H1 (cell line): ENCODE measurements at regions not wholly inside any gene's neighbourhood (a gene's known extent, or its start where the extent isn't known, plus 50 kb on each side); places are given as distances from the start of the nearest gene placed in this dataset.

Source experiments
- CTCF ChIA-PET: fragments of 300-600 bp; sonication (Branson Sonifier 250); formaldehyde crosslinking; loops from one replicate; lab custom pipeline; 2021; ENCODE audit not compliant: partially characterized antibody; lab: Charles Lee
- POLR2A ChIA-PET: fragments of 300-600 bp; sonication (Branson Sonifier 250); formaldehyde crosslinking; loops from one replicate; lab custom pipeline; 2021; ENCODE audit warnings: inconsistent platforms; ENCODE audit not compliant: partially characterized antibody; lab: Charles Lee
- DNase-seq, 2 experiments: peaks; one replicate each; pipeline versions ENCODE4 v3.0.0 to v3.0.0-alpha.2; 2010 to 2022; ENCODE audit warnings: low spot score in 2 of 2, low read depth in 1 of 2, mixed read lengths in 1 of 2
- FAIRE-seq: peaks from 2 replicates; lab custom pipeline; 2011; peaks lifted over from hg19 to GRCh38; lab: Jason Lieb, UNC
- H2AFZ ChIP-seq: 2 replicates; pipeline ENCODE4 v1.8.1; 2012; ENCODE audit warnings: low read length, inconsistent platforms
- H2AK5ac ChIP-seq: 2 replicates; pipeline ENCODE4 v1.6.1; 2013; ENCODE audit warnings: low read depth, low read length
- H2BK120ac ChIP-seq: replicated peaks from 2 replicates; pipeline ENCODE3; 2013; ENCODE audit warnings: low read depth, low read length, inconsistent platforms
- H2BK12ac ChIP-seq: 2 replicates; pipeline ENCODE4 v1.6.1; 2013; ENCODE audit warnings: low read depth, low read length
- H2BK15ac ChIP-seq: 2 replicates; pipeline ENCODE4 v1.6.1; 2013; ENCODE audit warnings: low read length
- H2BK20ac ChIP-seq: 2 replicates; pipeline ENCODE4 v1.6.1; 2013; ENCODE audit warnings: low read length
- H2BK5ac ChIP-seq: 2 replicates; pipeline ENCODE4 v1.6.1; 2013; ENCODE audit warnings: low read depth, low read length
- H3K14ac ChIP-seq: 2 replicates; pipeline ENCODE4 v1.6.1; 2013; ENCODE audit warnings: inconsistent platforms; ENCODE audit not compliant: insufficient read length
- H3K18ac ChIP-seq: 2 replicates; pipeline ENCODE4 v1.6.1; 2013; ENCODE audit warnings: low read length; ENCODE audit errors: extremely low read depth
- H3K23ac ChIP-seq: 2 replicates; pipeline ENCODE4 v1.6.1; 2013; ENCODE audit warnings: inconsistent platforms; ENCODE audit not compliant: insufficient read length
- H3K23me2 ChIP-seq: 2 replicates; pipeline ENCODE4 v1.6.1; 2013; ENCODE audit warnings: low read depth, low read length
- H3K27ac ChIP-seq: 2 replicates; pipeline ENCODE4 v1.6.1; 2011; ENCODE audit warnings: low read depth, low read length, inconsistent platforms
- H3K27me3 ChIP-seq, 4 experiments: replicated peaks in 1 of 4; 1 replicate in 1 of 4; 2 replicates in 3 of 4; pipeline versions ENCODE4 v1.6.1 to v1.8.1; 2011 to 2013; ENCODE audit warnings: low read length in 3 of 4, mild to moderate bottlenecking in 3 of 4, inconsistent platforms in 2 of 4, mixed read lengths in 2 of 4, moderate library complexity in 1 of 4; ENCODE audit not compliant: control insufficient read depth in 3 of 4, insufficient read depth in 3 of 4; ENCODE audit errors: extremely low read depth in 1 of 4
- H3K36me3 ChIP-seq, 4 experiments: 2 replicates each; pipeline versions ENCODE4 v1.6.1 to v1.8.1; 2011 to 2013; ENCODE audit warnings: mild to moderate bottlenecking in 4 of 4, low read length in 3 of 4, moderate library complexity in 2 of 4, control low read depth in 1 of 4, inconsistent platforms in 1 of 4; ENCODE audit not compliant: insufficient read depth in 4 of 4, control insufficient read depth in 2 of 4
- H3K4ac ChIP-seq: replicated peaks from 2 replicates; pipeline ENCODE3; 2013; ENCODE audit warnings: low read length, low read depth, mixed read lengths, inconsistent platforms; ENCODE audit not compliant: insufficient read length
- H3K4me1 ChIP-seq, 4 experiments: replicated peaks in 1 of 4; 1 replicate in 1 of 4; 2 replicates in 3 of 4; pipeline versions ENCODE4 v1.6.1 to v1.8.1; 2011 to 2013; ENCODE audit warnings: low read length in 3 of 4, inconsistent platforms in 2 of 4, mixed read lengths in 1 of 4; ENCODE audit not compliant: insufficient read depth in 4 of 4, control insufficient read depth in 3 of 4
- H3K4me2 ChIP-seq, 2 experiments: 2 replicates each; pipeline versions ENCODE4 v1.6.1 to v1.8.1; 2011 to 2013; ENCODE audit warnings: low read depth in 2 of 2, low read length in 2 of 2, control low read depth in 1 of 2, inconsistent platforms in 1 of 2, mild to moderate bottlenecking in 1 of 2; ENCODE audit not compliant: insufficient read depth in 1 of 2
- H3K4me3 ChIP-seq, 4 experiments: fragments of 200-600, 300-600 bp in 1 of 4; sonication (generic), shearing (Covaris generic), sonication (Bioruptor Twin) in 1 of 4; 2 replicates each; pipeline versions ENCODE4 v1.5.1 to v1.8.1; 2011 to 2016; ENCODE audit warnings: low read length in 4 of 4, low read depth in 3 of 4, control low read depth in 2 of 4, inconsistent platforms in 2 of 4, mild to moderate bottlenecking in 2 of 4, mixed read lengths in 1 of 4, moderate library complexity in 1 of 4; ENCODE audit not compliant: insufficient read depth in 2 of 4; ENCODE audit errors: extremely low read depth in 1 of 4
- H3K56ac ChIP-seq: replicated peaks from 2 replicates; pipeline ENCODE3; 2013; ENCODE audit warnings: low read depth, mild to moderate bottlenecking, mixed read lengths, low read length, inconsistent platforms; ENCODE audit not compliant: insufficient read length
- H3K79me1 ChIP-seq: 2 replicates; pipeline ENCODE4 v1.6.1; 2013; ENCODE audit warnings: low read depth, low read length, control low read depth
- H3K79me2 ChIP-seq, 2 experiments: 2 replicates each; pipeline versions ENCODE4 v1.6.1 to v1.8.1; 2012 to 2013; ENCODE audit warnings: low read length in 2 of 2, mild to moderate bottlenecking in 2 of 2, inconsistent platforms in 1 of 2; ENCODE audit not compliant: insufficient read depth in 2 of 2, control insufficient read depth in 1 of 2
- H3K9ac ChIP-seq, 4 experiments: replicated peaks in 1 of 4; 1 replicate in 1 of 4; 2 replicates in 3 of 4; pipeline versions ENCODE4 v1.6.1 to v1.8.1; 2011 to 2013; ENCODE audit warnings: low read depth in 3 of 4, low read length in 3 of 4, control low read depth in 2 of 4, mild to moderate bottlenecking in 2 of 4, moderate library complexity in 2 of 4, inconsistent platforms in 1 of 4; ENCODE audit errors: extremely low read depth in 1 of 4
- H3K9me3 ChIP-seq, 2 experiments: 2 replicates each; pipeline versions ENCODE4 v1.6.1 to v1.8.1; 2012 to 2013; ENCODE audit warnings: mild to moderate bottlenecking in 2 of 2, moderate library complexity in 2 of 2, control low read depth in 1 of 2, inconsistent platforms in 1 of 2, low read depth in 1 of 2, low read length in 1 of 2, mixed read lengths in 1 of 2; ENCODE audit not compliant: insufficient read depth in 2 of 2
- H4K20me1 ChIP-seq, 2 experiments: replicated peaks in 1 of 2; 2 replicates each; pipeline versions ENCODE3 to v1.8.1; 2011 to 2013; ENCODE audit warnings: inconsistent platforms in 2 of 2, low read length in 2 of 2, mild to moderate bottlenecking in 1 of 2; ENCODE audit not compliant: insufficient read depth in 2 of 2, control insufficient read depth in 1 of 2
- H4K5ac ChIP-seq: 2 replicates; pipeline ENCODE4 v1.6.1; 2013; ENCODE audit warnings: low read length, low read depth, mixed read lengths, inconsistent platforms; ENCODE audit not compliant: insufficient read length
- H4K8ac ChIP-seq: 2 replicates; pipeline ENCODE4 v1.8.0; 2013; ENCODE audit warnings: mild to moderate bottlenecking, moderate library complexity, low read length, inconsistent platforms; ENCODE audit not compliant: insufficient read depth; ENCODE audit errors: extremely low read depth
- H4K91ac ChIP-seq: replicated peaks from 2 replicates; pipeline ENCODE3; 2013; ENCODE audit warnings: low read length, mixed read lengths, inconsistent platforms; ENCODE audit not compliant: insufficient read length
- CHD2 ChIP-seq: IDR thresholded peaks from 2 replicates; pipeline ENCODE4 v1.6.1; 2012; ENCODE audit warnings: low read length, improper control_type of control experiment
- FOSL1 ChIP-seq: IDR thresholded peaks from 2 replicates; pipeline ENCODE4 v1.6.1; 2011; ENCODE audit warnings: mild to moderate bottlenecking, low read depth, low read length, moderate library complexity; ENCODE audit not compliant: insufficient read depth
- JUND ChIP-seq: IDR thresholded peaks from 2 replicates; pipeline ENCODE4 v1.6.1; 2011; ENCODE audit warnings: mild to moderate bottlenecking, improper control_type of control experiment, low read length
- SAP30 ChIP-seq: fragments of 300-600 bp; sonication (generic); IDR thresholded peaks from 2 replicates; pipeline ENCODE4 v1.7.1; 2012; ENCODE audit warnings: low read length, moderate library complexity, mild to moderate bottlenecking, inconsistent platforms; ENCODE audit not compliant: insufficient read depth, insufficient replicate concordance
- SIRT6 ChIP-seq: IDR thresholded peaks from one replicate; pipeline ENCODE4 v1.7.1; 2012; ENCODE audit warnings: low read length, inconsistent platforms
- SRF ChIP-seq: IDR thresholded peaks from 2 replicates; pipeline ENCODE4 v1.6.1; 2011; ENCODE audit warnings: mild to moderate bottlenecking, low read depth, low read length, moderate library complexity
- TEAD4 ChIP-seq: IDR thresholded peaks from 2 replicates; pipeline ENCODE4 v1.6.1; 2012; ENCODE audit warnings: low read depth, low read length, inconsistent platforms, mixed read lengths
- WGBS, 2 experiments: shearing (Covaris generic) in 1 of 2; methylation state at CpG; one replicate each; pipeline versions ENCODE4 v1.1.6 to v1.1.7; 2013 to 2015; ENCODE audit warnings: low lambda C conversion rate in 2 of 2, mixed read lengths in 2 of 2, inconsistent platforms in 1 of 2, low coverage in 1 of 2, missing lambda C conversion rate in 1 of 2; ENCODE audit not compliant: insufficient replicate concordance in 2 of 2, insufficient coverage in 1 of 2, insufficient read length in 1 of 2; ENCODE audit errors: extremely low coverage in 1 of 2, missing lambda C conversion rate in 1 of 2; 5-methylcytosine and 5-hydroxymethylcytosine counted together

GRCh38 chr18:71370671-71371445, 1082.0 kb downstream of the SOCS6 start:
- H3K9ac ChIP-seq: no peak overlapping the region
- TF ChIP-seq CHD2 (no peak), TEAD4 (no peak), SRF (no peak), SIRT6 (no peak), JUND (no peak), FOSL1 (no peak), SAP30 (no peak)
- no peak for DNase-seq
- no peaks in the 10 kb centered on the region for H3K23me2 ChIP-seq
- H3K27ac ChIP-seq: no peak overlapping the region
- no peak overlapping the region for H3K56ac ChIP-seq
- no peak overlapping the region for H2BK15ac ChIP-seq
- no peaks in the 10 kb centered on the region for H3K79me2 ChIP-seq
- H3K18ac ChIP-seq: no peak overlapping the region
- no peak overlapping the region for H4K91ac ChIP-seq
- no peak overlapping the region for H2BK120ac ChIP-seq
- ChIA-PET POLR2A (no interaction called here), CTCF (no interaction called here)
- H3K4me2 ChIP-seq: no peak overlapping the region
- peaks cover 72 to 75% of the 10 kb centered on the region in 2 experiments for H3K9me3 ChIP-seq
- H3K4me3 ChIP-seq: no peak overlapping the region
- H3K4me1 ChIP-seq: no peaks in the 10 kb centered on the region
- no peak overlapping the region for H3K4ac ChIP-seq
- H3K36me3 ChIP-seq: no peaks in the 10 kb centered on the region
- no peak overlapping the region for H2AFZ ChIP-seq
- H3K27me3 ChIP-seq: no peaks in the 10 kb centered on the region; a peak in 1 of 7 replicates
- no peak for FAIRE-seq
- no peak overlapping the region for H2BK12ac ChIP-seq
- no peaks in the 10 kb centered on the region for H3K79me1 ChIP-seq
- WGBS, 2 experiments: 85% methylated on average over 7 of the region's 7 CpGs; no CpG with 5 or more reads in 1 of the 2 experiments
- no peak overlapping the region for H3K23ac ChIP-seq
- no peak overlapping the region for H2BK5ac ChIP-seq
- no peak overlapping the region for H2BK20ac ChIP-seq
- H4K8ac ChIP-seq: no peak overlapping the region
- no peak overlapping the region for H4K5ac ChIP-seq
- H3K14ac ChIP-seq: no peak overlapping the region
- H2AK5ac ChIP-seq: no peak overlapping the region
- no peaks in the 10 kb centered on the region for H4K20me1 ChIP-seq
